NB4 (cell line): ENCODE measurements at regions not wholly inside any gene's neighbourhood (a gene's known extent, or its start where the extent isn't known, plus 50 kb on each side); places are given as distances from the start of the nearest gene placed in this dataset.

Experiments
- DNase-seq: peaks from one replicate; pipeline ENCODE4 v3.0.0; 2010; ENCODE audit warnings: low read depth
- H3K4me3 ChIP-seq: one replicate; pipeline ENCODE4 v1.5.1; 2011; ENCODE audit warnings: mild to moderate bottlenecking, low read depth, low read length, moderate library complexity
- CTCF ChIP-seq: IDR thresholded peaks from one replicate; pipeline ENCODE4 v1.5.1; 2012; ENCODE audit warnings: low read depth, low read length
- MAX ChIP-seq: IDR thresholded peaks from 2 replicates; pipeline ENCODE4 v1.6.1; 2011; ENCODE audit warnings: low read depth, low read length
- MYC ChIP-seq: IDR thresholded peaks from 2 replicates; pipeline ENCODE4 v1.6.1; 2011; ENCODE audit warnings: low read depth, low read length
- POLR2A ChIP-seq: IDR thresholded peaks from 2 replicates; pipeline ENCODE4 v1.6.1; 2011; ENCODE audit warnings: mild to moderate bottlenecking; ENCODE audit not compliant: insufficient read length; ENCODE audit errors: extremely low read depth

DNA sequence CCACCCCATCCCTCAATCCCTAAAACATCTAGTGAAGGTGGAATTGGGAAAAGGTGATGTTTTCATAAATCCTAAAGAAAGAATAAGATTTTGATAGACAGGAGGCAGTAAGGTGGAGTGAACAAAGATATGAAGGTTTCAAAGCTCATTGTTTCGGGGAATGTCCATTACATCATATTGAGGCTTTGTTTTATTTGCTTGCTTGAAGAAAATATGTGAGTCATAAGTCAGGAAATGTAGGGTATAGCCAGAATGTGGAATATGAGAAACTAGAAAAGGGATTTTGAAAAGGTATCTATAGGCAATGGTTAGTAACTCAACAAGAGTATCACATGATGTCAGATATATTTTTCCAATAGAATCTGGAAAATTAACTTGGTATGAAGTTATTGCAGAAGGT lies 1178.5 kb upstream of the ACVR2A start:
- no peak for DNase-seq
- TF ChIP-seq POLR2A (no peak), CTCF (no peak), MYC (no peak), MAX (no peak)
- H3K4me3 ChIP-seq = no peak overlapping the region

- H3K4me3 ChIP-seq = no peak overlapping the region
- no peak for TF ChIP-seq MYC
- TF ChIP-seq POLR2A = no peak
- TF ChIP-seq MAX = no peak
- TF ChIP-seq CTCF = no peak
- DNase-seq = no peak
These were observed 1179.0 kb upstream of the ACVR2A start for GRCh38 chr2:146665800-146666199.

DNA sequence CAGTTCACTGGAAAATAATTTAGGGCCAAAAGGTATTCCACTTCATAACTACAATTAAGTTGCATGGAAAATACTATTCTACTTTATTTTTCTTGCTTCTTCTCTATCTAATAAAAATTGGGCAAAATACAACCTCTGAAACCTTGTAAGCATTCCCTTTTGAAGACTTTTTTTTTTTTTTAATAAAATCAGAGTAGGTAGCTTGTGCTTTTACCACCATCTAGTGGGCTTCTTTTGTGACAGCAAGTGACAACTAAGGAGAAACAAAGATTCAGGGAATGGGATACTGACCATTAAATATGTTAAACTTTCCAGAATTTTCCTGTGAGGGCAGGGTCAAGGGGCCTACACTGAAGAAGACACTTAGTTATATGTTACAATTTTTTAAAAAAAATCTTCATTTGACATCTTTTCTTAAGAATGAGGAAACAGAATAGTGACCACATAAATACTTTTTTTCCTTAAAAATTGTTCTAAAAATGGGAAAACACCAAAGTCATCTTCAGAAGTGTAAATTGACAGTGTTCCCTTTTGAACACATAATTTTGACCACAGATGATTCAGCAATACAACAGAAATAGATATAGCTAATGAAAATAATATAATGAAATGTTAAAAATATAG lies 1183.2 kb upstream of the ACVR2A start:
- TF ChIP-seq POLR2A (no peak), MYC (no peak), CTCF (peak; percentile 64), MAX (no peak)

DNA sequence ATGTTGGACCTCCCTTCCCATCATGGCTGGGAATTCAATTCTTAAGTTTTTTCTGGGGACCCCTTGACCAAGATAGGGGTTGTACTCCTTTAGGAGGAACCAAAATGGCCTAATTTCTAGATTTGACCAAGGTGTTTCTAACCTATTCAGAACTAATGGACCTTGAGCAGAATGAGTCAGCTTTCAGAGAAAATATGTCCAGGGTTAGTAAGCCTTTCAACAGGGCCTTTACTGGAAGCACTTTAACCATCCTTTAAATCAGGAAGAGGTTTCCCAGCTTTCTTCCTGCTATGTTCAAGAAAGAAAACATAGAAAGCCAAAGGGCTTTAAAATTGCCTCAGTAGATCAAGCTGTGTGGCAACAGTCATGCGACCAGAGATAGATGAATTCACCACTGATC lies 1184.9 kb upstream of the ACVR2A start:
- TF ChIP-seq POLR2A (no peak), MYC (no peak)
- no peak for DNase-seq
- H3K4me3 ChIP-seq = no peak overlapping the region

More for the DNA sequence above, 1183.2 kb upstream of the ACVR2A start:
- H3K4me3 ChIP-seq = no peak overlapping the region
- peak; percentile 46 for DNase-seq

- DNase-seq = no peak
- no peak overlapping the region for H3K4me3 ChIP-seq
- TF ChIP-seq MYC = no peak
- no peak for TF ChIP-seq POLR2A
- no peak for TF ChIP-seq CTCF
- no peak for TF ChIP-seq MAX
These were observed 1192.5 kb upstream of the ACVR2A start for GRCh38 chr2:146652311-146652710.

DNA sequence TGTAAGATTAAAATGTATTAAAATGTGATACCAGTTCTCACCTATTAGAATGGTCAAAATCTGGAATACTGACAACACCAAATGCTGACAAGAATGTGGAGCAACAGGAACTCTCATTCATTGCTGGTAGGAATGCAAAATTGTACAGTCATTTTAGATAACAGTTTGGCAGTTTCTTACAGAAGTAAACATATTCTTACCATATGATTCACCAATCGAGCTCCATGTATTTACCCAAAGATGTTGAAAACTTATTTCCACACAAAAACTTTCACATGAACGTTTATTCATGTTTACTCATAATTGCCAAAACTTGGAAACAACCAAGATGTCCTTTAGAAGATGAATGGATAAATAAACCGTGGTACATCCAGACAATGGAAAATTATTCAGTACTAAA lies 1193.5 kb upstream of the ACVR2A start:
- no peak overlapping the region for H3K4me3 ChIP-seq
- no peak for DNase-seq
- TF ChIP-seq CTCF (no peak), POLR2A (no peak), MAX (no peak), MYC (no peak)
